Head of caudate nucleus (tissue), 42 donors: ENCODE measurements at regions not wholly inside any gene's neighbourhood (a gene's known extent, or its start where the extent isn't known, plus 50 kb on each side); places are given as distances from the start of the nearest gene placed in this dataset.
"Not testable (repeated sequence)": the region's sequence is repeated elsewhere in the genome, so short reads cannot be mapped to it uniquely, and the experiment has no call there.

Experiments
- DNase-seq, 42 donors: peaks; one replicate each; pipeline versions ENCODE4 v3.0.0 to v3.0.0-alpha.2; 2020 to 2021; ENCODE audit warnings: mixed read lengths in 7 of 42
- intact Hi-C: fragments of 100-400 bp; cut with DNase I; formaldehyde crosslinking; loops from one replicate; pipeline ENCODE4 v1.15.0; 2022

DNA sequence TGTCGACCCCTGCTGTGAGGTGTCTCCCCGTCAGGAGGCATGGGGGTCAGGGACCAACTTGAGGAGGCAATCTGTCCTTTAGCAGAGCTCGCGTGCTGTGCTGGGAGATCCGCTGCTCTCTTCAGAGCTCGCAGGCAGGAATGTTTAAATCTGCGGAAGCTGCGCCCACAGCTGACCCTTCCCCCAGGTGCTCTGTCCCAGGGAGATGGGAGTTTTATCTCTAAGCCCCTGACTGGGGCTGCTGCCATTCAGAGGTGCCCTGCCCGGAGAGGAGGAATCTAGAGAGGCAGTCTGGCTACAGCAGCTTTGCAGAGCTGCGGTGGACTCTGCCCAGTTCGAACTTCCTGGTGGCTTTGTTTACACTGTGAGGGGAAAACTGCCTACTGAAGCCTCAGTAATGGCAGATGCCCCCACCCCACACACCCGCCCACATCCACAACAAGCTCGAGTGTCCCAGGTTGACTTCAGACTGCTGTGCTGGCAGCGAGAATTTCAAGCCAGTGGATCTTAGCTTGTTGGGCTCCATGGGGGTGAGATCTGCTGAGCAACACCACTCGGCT lies 133.1 kb downstream of the CENPC start:
- DNase-seq, intact Hi-C loops: not testable (repeated sequence)

DNA sequence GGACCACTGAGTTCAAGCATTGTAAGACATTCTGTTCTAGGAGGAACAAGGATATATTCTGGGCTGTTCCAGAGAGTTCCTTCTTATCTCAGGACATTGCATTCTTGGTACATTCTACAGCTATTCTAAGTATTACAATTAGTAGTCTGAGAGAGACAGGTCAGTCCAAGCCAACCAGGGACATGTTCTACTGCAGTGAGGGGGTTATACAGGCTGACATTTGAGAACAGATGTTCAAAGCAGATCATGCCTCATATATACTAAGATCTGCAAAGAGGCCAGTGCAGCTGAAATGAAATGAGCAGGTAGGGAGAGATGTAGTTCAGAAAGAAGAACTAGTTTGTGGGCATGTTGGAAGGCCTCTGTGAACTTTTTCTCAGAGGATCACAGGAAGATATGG lies 142.0 kb downstream of the CENPC start:
- DNase-seq = no peak
- intact Hi-C loops = no loop called here

DNA sequence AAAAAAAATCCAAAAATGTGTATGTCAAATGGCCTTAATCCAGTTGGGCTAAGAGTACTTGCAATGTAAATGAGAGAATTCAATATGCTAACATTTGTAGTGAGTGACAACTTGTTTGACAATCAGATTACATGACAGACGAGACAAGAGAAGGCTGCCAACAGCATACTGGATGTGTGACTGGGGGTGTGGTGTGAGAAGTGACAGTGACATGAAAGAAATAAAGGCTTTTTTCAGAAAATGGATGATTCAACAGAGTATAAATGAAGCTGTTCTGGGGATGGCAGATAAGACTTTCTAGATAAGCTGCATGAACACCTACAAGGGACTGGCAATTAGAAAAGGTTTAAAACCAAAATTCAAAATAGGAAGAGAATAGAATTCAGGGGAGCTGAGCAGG lies 143.4 kb downstream of the CENPC start:
- intact Hi-C loops = no loop called here
- DNase-seq = peak in 16 of 42 donors; percentile 13 to 68 (median 35)

DNA sequence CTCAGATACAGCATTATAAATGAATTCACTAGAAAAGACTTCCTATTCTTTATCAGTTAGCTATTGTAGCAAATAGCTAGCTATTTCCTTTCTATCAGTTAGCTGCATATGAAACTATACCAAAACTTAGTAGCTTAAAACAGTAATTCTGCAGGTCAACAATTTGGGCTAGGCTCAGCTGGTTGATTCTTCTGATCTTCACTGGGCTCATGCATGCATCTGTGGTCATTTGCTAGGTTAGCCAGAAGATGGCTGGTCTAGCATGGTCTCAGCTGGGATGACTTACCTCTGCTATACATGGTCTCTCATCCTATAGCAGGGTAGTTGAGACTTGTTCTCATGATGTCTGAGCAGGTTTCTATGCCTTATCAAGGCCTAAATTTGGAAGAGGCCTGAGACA lies 147.4 kb downstream of the CENPC start:
- no peak for DNase-seq
- intact Hi-C loops = no loop called here

DNA sequence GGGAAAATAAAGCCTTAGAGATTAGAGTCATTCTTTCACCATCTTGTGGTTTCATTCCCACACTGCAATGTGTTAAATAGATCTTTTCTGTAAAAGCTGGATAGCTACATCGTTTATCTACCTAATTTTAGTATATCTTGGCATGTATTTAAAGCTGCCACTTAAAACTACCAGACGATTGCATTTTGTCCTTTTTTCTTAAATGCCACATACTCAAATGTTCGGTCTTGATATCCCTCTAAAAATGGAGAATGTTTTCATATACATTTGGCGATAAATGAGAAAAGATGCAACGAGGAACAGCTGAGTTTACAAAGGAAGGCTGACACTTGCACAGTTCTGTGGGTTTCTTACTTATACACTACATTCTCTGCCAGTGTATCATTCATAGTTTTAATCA lies 148.3 kb downstream of the CENPC start:
- intact Hi-C loops = no loop called here
- DNase-seq = no peak

DNA sequence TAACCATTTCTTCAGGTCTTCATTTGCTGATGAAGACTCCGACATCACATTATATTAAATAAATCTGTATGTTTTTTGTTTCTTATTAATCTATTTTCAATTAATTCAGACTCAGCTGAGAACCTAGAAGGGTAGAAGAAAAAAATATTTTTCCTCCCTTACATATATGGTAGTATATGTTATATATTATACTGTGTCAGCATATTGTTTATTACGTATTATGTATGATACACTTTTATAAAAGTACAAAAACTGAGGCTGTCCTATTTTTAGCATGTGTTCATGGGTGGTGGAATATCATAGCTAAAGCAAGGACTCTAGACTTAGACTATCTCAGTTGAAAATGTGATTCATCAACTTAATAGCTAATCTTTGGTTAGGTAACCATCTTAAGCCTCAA lies 149.3 kb downstream of the CENPC start:
- intact Hi-C loops = no loop called here
- no peak for DNase-seq

DNA sequence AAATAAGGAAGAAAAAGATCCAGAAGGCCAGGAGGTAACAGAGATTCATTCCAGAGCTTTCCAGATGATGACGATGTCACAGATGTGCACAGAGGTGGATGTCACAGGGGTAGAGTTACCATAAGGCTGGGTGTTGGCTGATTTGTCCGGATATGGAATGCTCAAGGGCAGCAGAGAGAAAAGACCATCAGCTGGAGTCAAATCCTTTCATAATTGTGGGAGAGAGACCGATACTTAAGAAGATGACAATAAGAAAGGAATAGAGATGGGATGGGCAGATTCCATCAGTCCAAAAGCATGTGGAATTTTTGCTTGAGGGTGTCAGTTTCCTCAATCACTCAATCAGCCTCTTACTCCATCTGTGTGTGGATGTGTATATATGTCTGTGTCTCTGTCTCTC lies 150.4 kb downstream of the CENPC start:
- intact Hi-C loops = no loop called here
- no peak for DNase-seq

DNA sequence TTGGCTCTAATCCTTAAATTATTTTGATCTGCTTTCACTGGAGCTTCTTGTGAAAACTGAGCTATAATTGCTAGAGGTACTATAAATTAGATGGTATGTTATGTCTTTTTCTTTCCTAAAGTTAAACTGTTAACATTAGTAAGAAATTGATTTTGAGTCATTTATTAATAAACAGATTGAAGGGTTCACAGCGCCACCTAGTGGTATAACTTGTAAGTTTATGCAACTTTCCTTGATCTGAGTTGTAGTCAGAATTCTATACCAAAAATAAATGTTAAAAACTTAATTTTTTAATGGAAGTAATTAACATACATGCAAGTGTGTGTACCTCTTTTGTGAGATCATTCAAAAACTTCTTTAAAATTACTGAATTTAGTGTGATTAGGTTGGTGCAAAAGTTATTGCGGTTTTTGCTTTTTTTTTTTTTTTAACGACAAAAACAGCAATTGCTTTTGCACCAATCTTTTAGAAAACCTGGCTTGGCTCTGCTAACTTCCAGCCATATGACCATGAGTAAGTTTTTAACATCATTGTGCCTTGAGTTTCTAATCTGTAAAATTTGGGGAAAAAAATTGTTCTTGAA lies 151.5 kb downstream of the CENPC start:
- peak in 15 of 42 donors; percentile 8 to 76 (median 38) for DNase-seq
- intact Hi-C loops = no loop called here

DNA sequence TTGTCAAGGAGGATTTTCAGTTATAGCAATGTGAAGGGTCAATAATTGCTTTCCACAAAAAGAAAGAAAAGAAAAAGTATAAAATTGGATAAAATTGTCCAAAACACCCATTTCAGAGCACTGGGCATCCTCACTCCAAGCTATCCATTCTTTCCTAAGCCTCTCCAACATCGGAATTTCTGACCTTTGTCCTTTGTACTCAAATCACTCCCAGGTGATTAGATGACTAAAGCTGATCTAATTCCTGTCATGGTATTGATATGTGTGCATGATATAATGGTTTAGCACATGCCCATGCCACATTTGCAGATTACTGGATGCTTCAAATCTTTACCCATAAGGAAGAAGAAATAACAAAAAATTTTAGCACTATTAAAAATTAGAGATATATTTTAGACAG lies 152.3 kb downstream of the CENPC start:
- no peak for DNase-seq
- intact Hi-C loops = no loop called here

DNA sequence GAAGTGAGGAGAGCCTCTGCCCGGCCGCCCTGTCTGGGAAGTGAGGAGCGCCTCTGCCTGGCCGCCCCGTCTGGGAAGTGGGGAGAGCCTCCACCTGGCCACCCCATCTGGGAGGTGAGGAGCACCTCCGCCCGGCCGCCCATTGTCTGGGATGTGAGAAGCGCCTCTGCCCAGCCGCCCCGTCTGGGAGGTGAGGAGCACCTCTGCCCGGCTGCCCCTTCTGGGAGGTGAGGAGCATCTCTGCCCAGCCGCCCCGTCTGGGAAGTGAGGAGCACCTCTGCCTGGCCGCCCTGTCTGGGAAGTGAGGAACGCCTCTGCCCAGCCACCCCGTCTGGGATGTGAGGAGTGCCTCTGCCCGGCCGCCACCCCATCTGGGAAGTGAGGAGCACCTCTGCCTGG lies 163.9 kb downstream of the CENPC start:
- intact Hi-C loops, DNase-seq: not testable (repeated sequence)

DNA sequence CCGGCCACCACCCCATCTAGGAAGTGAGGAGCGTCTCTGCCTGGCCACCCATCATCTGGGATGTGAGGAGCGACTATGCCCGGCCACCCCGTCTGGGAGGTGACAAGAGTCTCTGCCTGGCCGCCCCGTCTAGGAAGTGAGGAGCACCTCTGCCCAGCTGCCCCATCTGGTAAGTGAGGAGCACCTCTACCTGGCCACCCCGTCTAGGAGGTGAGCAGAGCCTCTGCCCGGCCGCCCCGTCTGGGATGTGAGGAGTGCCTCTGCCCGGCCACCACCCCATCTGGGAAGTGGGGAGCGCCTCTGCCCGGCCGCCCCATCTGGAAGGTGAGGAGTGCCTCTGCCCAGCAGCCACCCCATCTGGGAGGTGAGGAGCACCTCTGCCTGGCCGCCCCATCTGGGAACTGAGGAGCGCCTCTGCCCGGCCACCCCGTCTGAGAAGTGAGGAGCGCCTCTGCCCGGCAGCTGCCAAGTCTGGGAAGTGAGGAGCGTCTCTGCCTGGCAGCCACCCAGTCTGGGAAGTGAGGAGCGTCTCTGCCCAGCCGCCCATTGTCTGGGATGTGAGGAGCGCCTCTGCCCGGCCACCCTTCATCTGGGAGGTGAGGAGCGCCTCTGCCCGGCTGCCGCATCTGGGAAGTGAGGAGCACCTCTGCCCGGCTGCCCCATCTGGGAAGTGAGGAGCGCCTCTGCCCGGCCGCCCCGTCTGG lies 164.4 kb downstream of the CENPC start:
- DNase-seq = peak in 1 of 42 donors; percentile 11
- intact Hi-C loops = not testable (repeated sequence)

DNA sequence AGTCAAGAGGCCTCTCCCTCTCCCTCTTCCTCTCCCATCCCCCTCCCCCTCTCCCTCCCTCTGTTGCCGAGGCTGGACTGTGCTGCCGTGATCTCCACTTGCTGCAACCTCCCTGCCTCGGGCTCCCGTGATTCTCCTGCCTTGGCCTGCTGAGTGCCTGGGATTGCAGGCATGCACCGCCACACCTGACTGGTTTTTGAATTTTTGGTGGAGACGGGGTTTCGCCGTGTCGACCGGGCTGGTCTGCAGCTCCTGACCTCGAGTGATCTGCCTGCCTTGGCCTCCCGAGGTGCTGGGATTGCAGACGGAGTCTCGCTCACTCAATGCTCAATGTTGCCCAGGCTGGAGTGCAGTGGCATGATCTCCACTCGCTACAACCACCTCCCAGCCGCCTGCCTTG lies 165.1 kb downstream of the CENPC start:
- intact Hi-C loops = no loop called here

DNA sequence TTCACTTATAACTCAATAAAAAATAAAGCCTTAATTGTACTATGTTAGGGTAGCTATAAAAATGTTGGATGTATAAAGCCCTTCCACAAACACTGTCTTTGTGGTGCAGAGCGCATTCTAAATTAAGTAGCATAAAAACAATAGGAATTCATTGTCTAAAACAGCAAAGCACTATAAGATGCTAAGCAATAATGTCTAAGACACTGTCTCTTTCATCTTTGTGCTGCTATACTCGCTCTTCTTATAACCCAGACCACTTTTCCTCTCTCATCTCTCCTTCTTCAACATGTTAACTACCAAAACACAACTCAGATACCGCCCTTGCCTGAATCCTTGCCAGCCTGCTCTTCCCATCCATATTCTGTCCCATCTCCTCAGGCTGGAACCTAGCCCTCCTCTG lies 170.0 kb downstream of the CENPC start:
- intact Hi-C loops = no loop called here

More for the DNA sequence above, 165.1 kb downstream of the CENPC start:
- no peak for DNase-seq

DNA sequence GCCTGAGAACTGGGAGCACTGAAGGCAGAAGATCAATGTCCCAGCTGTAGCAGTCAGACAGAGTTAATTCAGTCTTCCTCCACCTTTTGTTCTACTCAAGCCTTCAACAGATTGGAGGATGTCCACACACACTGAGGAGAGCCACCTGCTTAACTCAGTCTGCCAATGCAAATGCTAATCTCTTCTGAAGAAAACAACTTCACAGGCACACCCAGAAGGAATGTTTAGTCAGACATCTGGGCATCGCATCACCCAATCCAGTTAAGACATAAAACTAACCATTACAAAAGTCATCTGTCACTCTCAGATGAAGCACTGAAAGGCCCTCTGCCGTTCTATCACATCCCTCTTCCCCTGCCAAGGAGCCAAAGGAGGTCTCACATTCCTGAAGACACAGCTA lies 173.7 kb downstream of the CENPC start:
- intact Hi-C loops = no loop called here
- DNase-seq = no peak

More for the DNA sequence above, 170.0 kb downstream of the CENPC start:
- no peak for DNase-seq

DNA sequence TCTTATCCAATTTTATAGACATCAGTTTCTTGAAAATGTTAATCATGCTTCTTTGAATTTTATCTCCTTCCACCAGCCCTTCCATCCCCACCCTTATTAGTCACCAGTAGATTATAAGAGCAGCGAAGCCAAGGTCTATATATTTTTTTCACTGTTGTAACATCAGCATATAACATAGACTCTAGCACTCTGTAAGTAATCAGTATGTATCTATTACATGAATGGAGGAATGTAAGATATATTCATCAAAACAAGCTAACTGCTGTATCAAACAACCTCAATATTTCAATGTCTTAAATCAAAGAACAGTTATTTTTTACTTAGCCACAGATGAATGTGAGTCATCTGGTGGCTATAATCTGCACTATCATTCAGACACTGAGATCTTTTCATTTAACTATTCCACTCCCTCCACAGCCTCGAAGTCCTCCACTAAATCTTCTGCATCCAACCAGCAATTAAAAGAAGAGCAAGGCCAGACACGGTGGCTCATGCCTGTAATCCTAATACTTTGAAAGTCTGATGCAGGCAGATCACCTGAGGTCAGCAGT lies 178.9 kb downstream of the CENPC start:
- DNase-seq = no peak
- intact Hi-C loops = no loop called here

DNA sequence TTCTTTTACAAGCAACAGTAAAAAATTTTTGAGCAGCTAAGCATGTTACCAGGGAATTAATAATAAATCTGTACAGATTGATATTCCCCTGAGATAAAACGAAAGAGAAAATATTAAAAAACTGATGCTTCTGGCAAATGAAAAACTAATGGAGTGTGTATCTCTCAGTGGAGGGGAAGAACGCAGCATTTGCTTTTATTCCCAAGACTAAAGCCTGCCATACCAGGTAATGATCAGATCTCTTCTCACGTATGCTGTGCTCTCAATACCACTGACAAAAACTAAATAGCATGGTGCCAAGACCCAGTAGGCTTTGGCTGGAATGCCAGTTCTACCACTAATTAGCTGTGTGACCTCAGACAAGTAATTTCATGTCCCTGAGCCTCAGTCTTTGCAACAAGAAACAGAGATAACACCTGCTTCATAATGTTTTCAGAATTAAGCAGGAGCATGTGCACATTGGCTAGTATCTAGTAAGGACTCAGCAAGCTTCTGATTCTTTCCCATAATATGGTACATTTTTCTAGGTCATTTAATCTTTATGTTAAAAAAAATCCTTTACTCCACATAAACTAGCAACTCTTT lies 179.6 kb downstream of the CENPC start:
- intact Hi-C loops = no loop called here
- DNase-seq = no peak

DNA sequence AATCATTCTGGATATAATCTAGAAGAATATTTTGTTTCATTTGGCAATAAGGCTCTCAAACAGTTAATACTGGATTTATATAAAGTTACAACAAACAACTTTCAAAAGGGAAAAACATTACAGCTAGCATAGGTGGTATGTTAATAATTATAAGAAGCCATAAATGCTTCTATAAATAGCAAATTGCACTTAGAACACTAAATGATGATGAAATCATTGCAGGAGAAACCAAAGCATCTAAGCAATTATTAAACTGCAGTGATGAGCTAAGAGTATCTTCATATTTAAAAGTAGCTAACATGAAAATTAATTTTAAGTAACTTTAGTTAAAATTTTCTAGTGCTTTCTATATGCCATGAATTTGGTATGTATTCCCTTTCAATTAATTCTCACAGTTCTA lies 189.5 kb downstream of the CENPC start:
- DNase-seq = no peak
- intact Hi-C loops = no loop called here

DNA sequence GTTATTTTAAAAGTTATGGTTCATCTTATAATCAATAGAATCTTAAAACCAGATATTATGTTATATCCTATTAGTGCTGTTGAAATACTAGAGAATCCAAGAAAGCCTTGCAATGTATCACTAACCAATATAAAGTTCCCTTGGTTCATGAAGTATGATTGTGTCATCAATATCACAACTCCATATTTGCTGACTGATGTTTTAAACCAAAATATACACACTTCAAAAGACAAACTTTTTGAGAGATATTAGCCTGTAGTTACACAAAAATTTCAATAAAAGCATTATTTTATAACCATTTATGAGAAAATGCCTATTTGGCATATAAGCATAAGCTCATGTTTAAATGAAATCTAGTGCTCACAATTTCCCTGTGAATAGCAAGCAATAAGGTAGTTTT lies 198.6 kb downstream of the CENPC start:
- no peak for DNase-seq
- intact Hi-C loops = no loop called here

DNA sequence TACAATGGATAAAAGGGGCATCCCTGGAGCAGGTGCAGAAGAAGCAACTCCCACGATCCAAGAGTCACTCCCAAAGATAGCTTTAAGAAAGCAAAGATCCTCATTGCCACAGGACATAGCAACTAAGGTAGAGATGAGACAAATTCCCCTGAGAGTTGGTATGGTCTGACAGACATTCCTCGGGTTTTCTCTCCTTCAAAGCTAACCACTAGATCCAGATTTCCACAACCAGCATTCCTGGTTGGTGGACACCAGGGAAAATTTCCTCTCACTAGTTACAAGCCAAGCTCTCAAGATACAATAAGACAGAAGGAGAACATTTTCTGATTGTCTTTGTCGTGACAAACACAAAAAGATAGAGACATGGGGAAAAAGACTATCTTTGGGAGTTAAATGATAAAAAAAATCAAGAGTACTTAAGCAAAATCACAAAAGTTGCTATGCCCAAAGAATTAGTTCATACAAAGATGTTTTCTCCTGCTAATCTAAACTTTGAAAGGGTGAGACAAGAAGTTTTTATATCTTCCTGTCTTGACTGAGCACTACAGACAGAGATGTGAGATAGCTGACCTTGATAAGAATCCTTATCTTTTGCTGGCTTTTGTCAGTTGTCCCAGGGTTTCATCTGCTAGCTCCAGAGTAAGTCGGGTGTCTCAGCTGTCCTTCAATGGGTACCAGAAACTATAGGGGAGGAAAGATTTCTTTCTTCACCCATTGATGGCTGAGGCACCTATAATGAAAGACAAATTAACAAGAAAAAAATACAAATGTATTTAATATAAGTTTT lies 200.5 kb downstream of the CENPC start:
- no peak for DNase-seq
- intact Hi-C loops = no loop called here
